Inferior parietal cortex (tissue), 1 donor: ENCODE measurements at regions not wholly inside any gene's neighbourhood (a gene's known extent, or its start where the extent isn't known, plus 50 kb on each side); places are given as distances from the start of the nearest gene placed in this dataset.
"Not testable (repeated sequence)": the region's sequence is repeated elsewhere in the genome, so short reads cannot be mapped to it uniquely, and the experiment has no call there.

Source experiments
- DNase-seq: peaks from one replicate; pipeline ENCODE4 v3.0.0-alpha.2; 2016; ENCODE audit errors: extremely low spot score

DNA sequence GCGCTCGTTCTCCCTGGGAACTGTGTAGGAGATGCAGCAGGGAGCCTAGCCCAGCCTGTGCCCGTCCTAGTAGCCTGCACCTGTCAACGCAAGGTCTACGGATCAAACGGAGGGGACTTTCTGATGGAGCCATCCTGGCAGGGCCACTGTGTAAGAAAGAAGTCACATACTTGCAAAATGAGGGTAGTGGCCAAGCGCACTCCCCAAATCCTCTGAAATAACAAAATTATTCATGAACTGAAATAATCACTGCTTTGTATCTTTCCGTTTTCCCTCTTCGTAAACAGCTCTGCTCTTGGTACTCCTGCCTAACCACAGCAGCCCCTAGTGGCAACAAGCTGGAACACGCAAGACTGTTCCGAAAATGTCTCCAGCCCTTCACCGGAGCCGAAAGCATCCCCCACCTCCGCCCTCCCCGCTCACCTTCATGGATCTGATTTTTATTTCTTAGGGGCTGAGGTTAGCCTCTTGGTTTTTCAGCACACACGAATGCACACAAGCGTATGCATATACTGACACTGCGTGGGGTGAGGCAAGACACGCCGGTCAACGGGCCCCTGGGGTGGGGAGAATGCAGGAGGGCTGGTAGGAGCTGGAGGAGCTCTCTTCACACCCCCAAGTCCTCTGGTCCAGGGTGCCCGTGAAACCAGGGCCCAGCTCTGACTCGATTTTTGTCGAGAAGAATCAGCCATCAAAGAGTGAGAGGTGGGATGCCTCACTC, 100.8 kb downstream of the ABCC12 start:
- DNase-seq: peak; percentile 76

DNA sequence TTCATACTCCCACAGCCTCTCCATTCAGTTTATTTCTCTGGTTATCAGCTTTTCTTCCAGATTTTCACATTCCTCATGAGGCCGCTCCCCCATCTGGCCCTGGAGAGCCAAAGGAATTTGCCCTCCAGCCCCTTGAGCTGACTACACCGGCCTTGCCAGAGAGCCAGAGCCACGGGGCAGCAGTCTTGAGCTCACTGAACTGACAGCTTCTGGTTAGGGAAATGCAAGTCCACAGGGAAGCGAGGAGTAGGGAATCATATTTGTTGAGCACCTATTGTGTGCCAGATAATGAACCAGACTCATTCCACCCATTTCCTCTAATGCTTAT, 102.4 kb downstream of the ABCC12 start:
- DNase-seq: no peak

DNA sequence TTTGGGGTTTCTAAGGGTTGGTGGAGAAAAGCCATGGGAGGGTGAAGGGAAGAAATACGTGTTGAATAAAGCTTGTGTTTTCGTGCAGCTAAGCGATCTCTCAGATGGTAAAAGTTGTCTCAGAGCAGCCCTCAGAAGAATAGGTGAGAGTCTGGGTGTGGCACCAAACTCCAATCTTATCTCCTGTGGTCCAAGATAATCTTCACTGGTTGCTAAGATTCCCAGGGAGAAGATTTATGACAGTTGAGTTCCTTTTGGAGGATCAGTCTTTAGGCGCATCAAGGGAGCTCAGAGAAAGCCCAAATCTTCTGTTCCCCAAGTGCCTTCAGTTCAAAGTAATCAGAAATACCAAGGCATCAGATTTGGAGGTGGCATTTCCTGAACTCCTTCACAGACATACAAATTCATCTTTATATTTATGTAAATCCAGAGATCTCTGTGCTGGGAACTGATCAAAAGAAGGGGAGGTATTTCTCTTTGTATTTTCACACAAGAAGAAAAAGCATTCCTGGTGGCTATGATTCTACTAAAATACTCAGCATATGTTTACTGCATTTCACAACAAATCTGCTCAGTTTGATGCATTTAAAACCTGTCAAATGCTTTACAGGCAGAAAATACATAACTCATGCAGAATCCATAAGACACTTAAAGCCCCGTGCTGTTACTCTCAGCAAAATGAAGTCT, 102.9 kb downstream of the ABCC12 start:
- DNase-seq: peak; percentile 13

DNA sequence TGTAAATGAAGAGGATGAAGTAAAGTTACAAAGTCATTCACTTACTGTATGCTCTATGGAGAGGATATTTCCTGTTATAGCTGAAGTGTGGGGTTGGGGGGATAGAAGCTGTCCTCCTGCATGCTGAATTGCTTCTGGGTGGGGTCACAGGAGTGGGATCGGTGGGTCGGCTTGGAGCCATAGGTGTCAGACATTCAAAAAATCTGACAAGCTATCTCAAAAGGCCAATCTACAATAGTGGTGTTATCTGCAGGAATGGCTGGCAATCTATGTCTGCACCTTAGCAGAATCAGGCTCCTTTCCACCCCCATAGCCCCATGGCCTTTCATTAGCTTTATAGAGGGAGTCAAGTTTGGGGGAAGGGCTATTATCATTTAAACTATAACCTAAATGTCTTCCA, 104.9 kb downstream of the ABCC12 start:
- no peak for DNase-seq

DNA sequence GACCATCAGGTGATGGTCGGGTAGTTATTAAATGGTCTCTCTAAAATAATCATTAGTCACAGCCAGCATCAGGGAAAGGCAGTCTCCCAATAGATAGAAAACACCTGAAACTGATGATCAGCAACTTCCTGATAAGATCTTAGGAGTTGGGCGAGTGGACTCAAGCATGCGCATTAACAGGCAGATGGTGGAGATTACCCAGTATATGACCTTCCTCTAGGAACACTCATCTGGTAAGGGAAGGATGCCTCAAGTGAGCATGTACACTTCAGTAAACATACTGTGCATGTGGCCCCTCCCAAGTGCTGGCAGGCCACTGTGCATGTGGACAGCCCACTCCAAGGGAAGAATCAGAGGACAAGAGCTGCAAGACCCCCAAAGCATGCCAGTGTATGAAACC, 105.9 kb downstream of the ABCC12 start:
- DNase-seq: no peak

DNA sequence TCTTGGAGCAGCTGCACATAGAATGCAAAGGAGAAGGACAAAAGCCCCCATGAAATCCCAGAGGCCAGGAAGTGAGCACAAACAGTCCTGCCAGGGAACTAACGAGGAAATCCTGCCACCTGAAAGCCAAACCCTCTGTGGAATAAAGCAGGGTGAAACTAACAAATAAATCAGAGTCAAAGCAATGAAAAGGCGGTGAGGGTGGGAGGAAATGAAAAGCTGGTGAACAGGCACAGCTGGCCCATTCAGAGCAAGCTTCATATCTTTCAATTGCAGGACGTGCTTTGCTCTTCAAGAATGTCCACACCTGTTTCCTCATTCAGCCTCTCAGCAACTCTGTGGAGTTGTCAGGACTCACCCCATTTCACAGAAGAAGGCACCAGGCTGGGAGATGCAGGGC, 108.1 kb downstream of the ABCC12 start:
- DNase-seq: no peak

DNA sequence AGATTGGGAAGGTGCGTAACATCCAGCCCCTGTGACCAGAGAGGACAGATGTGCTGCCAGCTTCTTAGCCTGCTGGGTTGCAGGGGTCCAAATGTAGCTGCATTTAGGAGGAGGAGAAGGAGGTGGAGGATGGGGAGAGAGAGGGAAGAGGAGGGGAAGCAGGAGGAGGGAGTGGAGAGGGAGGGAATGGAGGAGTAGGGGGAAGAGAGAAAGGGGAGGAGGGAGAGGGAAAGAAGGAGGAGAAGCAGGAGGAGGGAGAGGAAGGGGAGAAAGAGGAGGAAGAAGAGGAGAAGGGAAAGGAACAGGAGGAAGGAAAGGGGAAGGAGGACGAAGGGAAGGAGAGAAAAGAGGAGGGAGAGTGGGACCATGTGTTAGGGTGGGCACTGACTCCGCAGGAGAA, 108.6 kb downstream of the ABCC12 start:
- no peak for DNase-seq

DNA sequence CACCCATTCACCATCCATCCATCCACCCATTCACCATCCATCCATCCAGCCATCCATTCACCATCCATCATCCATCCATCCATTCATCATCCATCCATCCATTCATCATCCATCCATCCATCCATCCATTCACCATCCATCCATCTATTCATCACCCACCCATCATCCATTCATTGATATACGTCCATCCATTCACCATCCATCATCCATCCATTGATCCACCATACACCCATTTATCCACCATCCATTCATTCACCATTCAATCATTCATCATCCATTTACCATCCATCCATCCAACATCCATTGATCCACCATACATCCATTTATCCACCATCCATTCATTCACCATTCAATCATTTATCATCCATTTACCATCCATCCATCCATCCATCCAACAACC, 111.7 kb downstream of the ABCC12 start:
- no peak for DNase-seq

DNA sequence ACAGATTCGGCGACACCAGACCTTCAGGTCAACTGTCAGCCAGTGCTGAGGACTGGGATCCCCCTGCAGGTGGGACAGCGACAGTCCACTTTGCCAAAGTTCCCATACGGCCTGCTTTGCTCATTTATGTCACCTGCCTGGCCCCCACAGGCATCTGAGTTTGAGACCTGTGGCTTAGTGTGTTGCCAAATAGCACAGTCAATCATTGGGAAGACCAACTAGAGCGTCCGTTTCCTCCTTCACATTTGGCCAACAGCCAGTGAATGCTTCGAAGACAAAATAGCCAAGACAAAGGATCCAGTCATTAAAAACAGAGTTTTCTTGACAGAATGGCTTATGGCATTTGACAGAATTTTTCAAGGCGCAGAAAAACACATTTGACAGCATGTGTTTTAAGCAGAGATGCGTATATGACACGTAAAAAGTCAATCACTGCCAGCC, 113.8 kb downstream of the ABCC12 start:
- no peak for DNase-seq

DNA sequence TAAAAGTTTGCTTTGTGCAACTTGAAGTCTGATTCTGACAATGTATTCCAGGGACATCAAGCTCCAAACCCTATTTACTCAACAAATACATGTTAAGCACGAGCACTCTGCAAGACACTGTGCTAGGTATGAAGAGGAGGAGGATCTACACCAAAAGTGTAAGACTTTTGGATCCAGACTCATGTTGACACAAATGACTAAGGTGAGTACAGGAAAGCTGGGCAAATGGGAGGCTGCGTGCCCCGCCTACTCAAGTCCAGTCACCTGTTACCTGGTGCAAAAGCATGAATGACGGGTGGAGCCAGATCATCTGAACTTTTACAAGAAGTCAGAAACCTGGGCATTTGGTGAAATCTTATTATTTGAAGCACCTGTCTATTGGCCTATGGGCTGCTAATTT, 120.7 kb downstream of the ABCC12 start:
- no peak for DNase-seq

DNA sequence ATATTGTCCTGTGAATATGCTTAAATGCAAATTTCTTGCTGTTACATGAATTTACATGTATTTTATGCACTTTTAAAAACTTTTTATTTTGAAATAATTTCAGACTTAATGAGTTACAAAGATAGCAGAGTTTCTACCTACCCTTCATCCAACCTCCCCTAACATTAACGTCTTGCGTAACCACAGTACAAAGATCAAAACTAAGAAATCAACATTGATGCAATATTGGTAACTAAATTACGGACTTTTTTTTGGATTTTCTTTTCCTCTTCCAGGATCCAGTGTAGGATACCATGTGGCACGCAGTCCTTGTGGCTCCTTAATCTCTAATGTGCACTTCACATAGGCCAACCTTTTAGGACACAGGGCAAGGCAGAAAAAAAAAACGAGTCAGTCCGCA, 124.9 kb downstream of the ABCC12 start:
- no peak for DNase-seq

DNA sequence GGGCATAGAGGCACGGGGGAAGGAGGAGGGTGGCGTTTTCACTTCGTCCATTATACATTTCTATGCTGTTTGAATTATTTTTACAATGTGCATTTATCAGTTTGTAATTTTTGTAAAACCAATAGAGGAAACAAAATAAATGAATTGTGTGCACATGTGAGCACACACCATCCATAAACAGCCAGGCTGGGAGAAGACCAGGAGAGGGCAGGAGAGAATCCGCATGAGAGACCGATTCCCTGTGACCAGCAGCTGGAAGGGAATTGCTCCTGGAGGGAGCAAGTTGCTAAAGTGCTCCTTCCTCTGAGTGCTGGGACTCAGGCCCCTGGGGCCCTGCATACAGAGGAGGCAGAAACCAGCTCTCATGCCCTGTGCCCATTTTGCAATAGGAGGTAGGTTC, 126.0 kb downstream of the ABCC12 start:
- DNase-seq: no peak

DNA sequence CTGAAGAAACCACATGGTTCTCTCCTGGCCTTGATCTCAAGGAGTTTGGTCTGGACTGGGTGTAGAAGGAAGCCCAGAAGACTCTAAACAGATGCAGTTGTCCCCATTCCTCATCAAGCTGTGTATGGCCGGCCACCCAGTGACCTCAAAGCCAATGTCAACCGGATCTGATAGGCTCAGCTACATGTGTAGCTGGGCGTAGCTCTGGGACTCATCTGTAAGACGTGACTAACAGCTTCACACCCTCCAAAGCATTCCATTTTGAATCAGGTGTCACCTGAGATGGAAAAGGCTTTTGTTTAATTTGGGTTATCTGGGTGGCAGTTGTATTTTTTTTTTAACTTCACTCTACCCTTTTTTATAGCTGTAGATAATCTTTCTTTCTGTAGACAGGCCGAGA, 130.4 kb downstream of the ABCC12 start:
- DNase-seq: no peak

DNA sequence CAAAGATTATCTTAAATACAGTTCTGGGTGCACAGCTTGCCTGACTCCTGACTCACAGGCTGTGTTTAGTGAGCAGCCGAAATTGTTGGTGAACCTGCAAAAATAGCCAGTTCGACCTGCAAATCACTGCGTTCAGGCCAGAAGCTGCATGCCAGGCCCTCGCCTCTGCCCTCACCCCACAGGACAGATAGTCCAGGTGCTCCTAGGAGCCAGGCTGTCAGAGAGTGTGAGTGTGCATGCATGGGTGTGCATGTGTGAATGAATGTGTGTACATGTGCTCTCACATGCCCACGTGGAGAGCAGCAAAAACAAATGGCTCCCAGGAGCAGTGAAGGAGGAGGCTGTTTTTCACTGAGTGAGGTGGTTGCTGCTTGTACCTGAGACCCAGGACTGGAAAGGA, 131.8 kb downstream of the ABCC12 start:
- no peak for DNase-seq

DNA sequence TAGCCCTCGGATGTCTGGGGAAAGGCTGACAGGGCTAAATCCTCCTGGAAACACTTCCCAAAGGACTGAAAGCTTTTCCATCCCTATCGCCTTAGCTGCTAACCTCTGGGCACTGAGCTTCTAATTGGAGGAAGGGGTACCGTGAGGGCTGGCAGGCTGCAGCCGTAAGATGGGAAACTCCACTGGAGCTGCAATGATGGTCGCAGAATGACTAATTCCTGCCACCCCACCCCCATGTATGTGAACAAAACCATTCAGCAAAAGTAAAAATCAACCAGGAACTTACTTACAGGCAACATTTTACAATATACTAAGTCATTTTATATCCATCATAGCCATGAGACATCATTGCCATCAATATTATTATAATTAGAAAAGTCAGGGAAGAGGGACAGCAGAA, 133.3 kb downstream of the ABCC12 start:
- no peak for DNase-seq

DNA sequence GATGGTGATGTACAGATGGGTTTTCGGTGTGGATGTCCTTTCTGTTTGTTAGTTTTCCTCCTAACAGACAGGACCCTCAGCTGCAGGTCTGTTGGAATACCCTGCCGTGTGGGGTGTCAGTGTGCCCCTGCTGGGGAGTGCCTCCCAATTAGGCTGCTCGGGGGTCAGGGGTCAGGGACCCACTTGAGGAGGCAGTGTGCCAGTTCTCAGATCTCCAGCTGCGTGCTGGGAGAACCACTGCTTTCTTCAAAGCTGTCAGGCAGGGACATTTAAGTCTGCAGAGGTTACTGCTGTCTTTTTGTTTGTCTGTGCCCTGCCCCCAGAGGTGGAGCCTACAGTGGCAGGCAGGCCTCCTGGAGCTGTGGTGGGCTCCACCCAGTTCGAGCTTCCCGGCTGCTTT, 135.2 kb downstream of the ABCC12 start:
- not testable (repeated sequence) for DNase-seq

DNA sequence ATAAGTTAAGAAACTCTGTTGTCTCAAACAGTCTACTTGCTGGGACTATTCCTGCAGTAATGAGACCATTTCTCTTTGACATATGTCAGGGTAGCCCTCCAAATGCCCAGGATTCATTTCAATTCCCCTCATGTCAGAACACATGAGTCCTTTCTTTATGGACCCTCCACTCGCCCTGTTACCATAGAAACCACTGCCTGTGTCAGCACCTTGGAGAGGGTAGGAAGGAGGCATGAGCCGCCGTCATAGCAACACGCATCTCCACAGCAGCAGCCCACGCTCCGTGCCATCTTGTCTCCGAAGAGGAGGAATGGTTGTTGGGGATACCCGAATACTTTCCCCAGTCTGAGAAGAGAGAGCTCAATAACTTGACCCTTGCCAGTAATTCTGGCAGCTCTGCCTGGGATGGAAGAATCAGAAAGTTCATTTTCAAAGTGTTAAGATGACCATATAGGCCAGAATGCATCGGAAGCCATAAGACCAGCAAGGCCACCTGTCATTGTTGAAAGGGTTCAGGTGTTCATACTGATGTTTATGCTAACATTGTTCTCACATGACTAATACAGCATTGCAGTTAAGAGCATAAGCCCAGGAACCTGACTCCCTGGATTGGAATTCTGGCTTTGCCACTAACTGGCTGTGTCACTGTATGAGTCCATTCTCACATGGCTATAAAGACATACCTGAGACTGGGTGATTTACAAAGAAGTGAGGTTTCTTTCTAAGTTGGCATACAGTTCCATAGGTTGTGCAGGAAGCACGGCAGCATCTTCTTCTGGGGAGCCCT, 141.3 kb downstream of the ABCC12 start:
- DNase-seq: no peak

DNA sequence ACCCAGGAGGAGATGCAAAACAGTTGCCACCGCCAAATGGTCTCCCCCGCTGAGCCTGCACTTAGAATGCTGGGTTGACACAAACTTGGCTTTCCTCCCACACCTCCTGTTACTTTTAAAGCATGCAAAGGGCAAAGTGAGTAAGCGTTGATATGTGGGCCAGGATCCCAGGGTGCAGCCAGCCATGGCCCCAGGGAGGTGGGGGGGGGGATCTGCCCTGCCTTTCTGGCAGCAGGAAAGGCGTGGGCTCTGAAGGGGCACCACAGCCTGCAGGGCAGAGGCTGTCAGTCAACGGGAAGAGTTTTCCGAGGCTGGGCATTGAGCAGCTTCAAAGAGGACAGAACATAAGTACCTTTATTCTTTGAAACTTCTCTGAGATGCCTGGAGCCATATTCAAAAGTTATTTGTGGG, 142.3 kb downstream of the ABCC12 start:
- no peak for DNase-seq

DNA sequence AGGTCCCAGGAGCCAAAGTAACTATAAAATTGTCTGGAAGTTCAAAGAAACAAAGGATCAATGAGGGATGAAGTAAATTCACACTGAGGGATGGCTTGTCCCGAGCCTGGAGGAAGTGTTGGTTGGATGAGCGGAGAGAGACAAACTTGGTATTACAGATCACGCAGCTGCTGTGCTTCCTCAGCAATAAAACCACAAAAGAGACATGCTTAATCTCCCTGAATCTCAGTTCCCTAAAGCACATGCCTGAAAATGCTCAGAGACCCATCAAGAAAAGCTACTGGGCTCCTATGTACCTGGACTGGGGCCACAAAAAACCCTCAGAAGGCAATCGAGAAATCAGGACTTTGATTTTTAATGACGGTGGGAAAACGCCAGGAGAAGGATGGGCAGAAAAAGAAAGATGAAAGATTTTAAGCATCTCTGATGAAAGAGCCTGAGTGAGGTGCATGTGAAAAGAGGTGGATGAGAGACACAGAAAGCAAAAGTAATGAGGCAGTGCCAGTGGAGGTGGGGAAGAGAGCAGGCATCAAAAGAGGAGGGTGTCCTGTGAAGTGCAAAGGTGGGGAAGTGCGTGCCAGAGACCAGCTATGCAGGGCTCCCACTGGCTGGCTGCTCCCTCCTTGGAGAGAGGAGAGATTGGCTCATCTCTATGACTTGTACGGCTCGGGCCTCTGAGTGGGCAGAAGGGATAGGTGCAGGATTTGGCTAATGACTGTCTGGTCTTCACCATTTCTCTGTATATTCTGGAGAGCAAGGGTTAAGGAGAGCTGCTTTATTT, 143.7 kb downstream of the ABCC12 start:
- DNase-seq: no peak

DNA sequence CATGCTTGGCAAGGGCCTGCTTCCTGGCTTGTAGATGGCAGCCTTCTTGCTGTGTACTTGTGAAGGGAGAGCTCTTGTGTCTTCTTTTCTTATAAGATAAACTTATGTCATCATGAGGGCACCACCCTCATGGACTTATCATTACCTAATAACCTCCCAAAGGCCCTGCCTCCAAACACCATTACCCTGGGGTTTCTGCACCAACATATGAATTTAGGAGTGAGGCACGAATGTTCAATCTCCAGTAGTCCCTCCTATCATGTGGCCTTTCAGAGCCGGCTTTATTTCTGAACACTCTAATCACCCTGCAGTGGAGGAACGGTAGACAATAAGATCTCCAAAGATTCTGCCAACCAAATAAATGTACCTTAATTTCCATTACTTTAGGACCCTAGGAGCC, 144.3 kb downstream of the ABCC12 start:
- DNase-seq: no peak

DNA sequence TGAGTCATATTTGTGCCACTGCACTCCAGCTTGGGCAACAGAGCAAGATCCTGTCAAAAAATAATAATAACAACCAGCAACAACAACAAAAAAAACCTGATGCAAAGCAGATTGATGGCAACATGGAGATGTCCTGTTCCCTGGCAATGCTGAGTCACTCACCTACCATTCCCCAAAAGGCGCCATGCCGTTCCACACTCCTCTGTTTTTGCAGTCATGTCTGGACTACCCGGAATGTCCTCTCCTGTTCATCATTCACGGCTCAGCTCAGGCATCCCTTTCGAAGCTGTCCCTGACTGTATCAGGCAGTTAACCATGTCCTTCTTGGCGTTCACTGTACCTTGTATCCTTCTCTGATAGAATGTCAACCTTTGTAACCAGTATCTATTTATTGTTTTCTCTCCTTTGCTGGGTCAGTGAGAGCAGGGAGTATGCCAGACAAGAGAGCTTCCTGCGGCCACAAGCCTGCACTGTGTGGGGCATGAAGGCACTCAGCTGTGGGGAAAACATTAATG, 147.7 kb downstream of the ABCC12 start:
- no peak for DNase-seq

DNA sequence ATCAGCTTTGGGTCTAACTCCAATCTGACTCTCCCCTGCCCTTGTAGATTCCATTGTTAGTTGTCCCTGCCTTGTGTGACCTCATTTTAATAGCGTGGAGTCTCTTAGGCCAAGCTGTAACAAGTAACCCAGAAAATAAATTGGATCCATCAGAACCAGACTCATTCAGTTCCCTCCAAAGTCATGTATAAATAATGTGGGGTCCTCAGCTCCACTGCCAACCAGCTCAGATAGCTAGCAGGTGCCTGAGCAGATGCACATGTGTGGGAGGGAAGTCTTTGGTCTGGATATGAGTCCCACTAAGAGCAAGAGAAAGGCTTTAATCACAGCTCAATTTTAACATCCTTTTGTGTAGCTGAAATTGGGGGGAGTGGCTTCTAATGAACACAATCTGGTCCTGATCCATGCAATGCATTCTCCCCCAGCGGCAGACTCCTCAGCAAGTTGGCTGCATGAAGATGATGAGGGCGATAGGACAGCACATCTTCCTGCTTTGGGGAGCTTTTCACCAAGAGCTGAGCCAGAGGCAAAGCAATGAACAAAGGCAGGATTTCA, 151.6 kb downstream of the ABCC12 start:
- no peak for DNase-seq
